ENCODE measurements at regions not wholly inside any gene's neighbourhood (a gene's known extent, or its start where the extent isn't known, plus 50 kb on each side); places are given as distances from the start of the nearest gene placed in this dataset.
"Not testable (repeated sequence)": the region's sequence is repeated elsewhere in the genome, so short reads cannot be mapped to it uniquely, and the experiment has no call there.

DNA sequence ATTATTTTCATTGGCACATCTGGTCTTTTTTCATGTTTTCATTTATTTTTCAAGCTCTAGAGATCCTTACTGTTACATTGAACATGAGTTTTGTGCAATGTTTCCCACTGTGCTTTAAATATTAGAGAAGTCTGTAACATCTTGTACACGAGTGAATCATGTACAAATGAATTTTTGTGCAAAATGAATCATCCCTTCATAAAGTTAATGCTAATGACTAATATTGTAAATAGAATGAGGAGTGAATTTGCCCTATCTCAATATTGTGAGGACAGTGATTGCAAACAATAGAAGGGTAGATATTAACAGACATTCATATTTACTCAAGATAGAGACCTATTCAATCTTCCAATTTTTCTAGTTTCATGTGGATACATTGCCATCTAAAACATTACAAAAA is 463.3 kb upstream of the FOXG1 start:
- Histone ChIP-seq H3K4me3 (no peak overlapping the region), H3K9ac (ENCODE audit: insufficient read depth in 1 of 2, low read length in 2 of 2) (no peak overlapping the region), H3K27me3 (ENCODE audit: control insufficient read depth in 3 of 3, insufficient read depth in 3 of 3, low read length in 2 of 3) (no peaks in the 10 kb centered on the region), H3K9me3 (ENCODE audit: control insufficient read depth in 4 of 4, insufficient read depth in 3 of 4, low read length in 3 of 4) (peaks cover 0 to 3% (median 1%) of the 10 kb centered on the region in 4 donors), H3K4me1 (ENCODE audit: control insufficient read depth in 5 of 5, insufficient read depth in 5 of 5, low read length in 5 of 5) (no peaks in the 10 kb centered on the region), H3K36me3 (ENCODE audit: control insufficient read depth in 4 of 4, insufficient read depth in 4 of 4, low read length in 4 of 4) (no peaks in the 10 kb centered on the region), H3K27ac (ENCODE audit: low read depth in 1 of 2, low read length in 1 of 2) (no peak overlapping the region)
- DNase-seq (no peak), ATAC-seq (ENCODE audit: insufficient read depth, low FRiP score) (no peak)
- TF ChIP-seq, protein P1, sequence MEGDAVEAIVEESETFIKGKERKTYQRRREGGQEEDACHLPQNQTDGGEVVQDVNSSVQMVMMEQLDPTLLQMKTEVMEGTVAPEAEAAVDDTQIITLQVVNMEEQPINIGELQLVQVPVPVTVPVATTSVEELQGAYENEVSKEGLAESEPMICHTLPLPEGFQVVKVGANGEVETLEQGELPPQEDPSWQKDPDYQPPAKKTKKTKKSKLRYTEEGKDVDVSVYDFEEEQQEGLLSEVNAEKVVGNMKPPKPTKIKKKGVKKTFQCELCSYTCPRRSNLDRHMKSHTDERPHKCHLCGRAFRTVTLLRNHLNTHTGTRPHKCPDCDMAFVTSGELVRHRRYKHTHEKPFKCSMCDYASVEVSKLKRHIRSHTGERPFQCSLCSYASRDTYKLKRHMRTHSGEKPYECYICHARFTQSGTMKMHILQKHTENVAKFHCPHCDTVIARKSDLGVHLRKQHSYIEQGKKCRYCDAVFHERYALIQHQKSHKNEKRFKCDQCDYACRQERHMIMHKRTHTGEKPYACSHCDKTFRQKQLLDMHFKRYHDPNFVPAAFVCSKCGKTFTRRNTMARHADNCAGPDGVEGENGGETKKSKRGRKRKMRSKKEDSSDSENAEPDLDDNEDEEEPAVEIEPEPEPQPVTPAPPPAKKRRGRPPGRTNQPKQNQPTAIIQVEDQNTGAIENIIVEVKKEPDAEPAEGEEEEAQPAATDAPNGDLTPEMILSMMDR (IDR thresholded peaks at IDR 0.05; ENCODE audit: control extremely low read depth, extremely low read depth): no peak
- WGBS, 2 donors: 57 to 67% methylated on average over 1 of the region's 1 CpG

DNA sequence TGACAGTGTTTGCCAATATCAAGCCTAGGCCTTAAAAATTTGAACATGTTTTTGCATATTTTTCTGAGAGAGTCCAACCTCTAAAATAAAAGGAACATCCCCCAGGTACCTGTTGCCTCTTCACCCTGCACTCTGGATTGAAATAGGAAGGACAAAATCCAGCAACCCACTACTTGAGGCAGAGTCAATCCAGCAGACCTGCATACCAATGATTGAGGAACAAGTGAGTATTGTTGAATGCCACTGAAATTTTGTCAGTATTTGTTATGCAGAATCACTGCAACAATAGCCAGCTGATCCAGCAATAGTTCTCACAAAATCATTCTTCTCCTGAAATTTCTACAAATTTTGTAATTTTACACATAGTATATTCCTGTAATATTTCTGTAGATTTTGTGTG is 460.6 kb upstream of the FOXG1 start:
- no peaks in the 10 kb centered on the region for H3K4me1 ChIP-seq (ENCODE audit: control insufficient read depth in 5 of 5, insufficient read depth in 5 of 5, low read length in 5 of 5)
- H3K36me3 ChIP-seq (ENCODE audit: control insufficient read depth in 4 of 4, insufficient read depth in 4 of 4, low read length in 4 of 4): no peaks in the 10 kb centered on the region
- H3K4me3 ChIP-seq: no peak overlapping the region
- no peak overlapping the region for H3K27ac ChIP-seq (ENCODE audit: low read depth in 1 of 2, low read length in 1 of 2)
- no peaks in the 10 kb centered on the region for H3K27me3 ChIP-seq (ENCODE audit: control insufficient read depth in 3 of 3, insufficient read depth in 3 of 3, low read length in 2 of 3)
- no peak for ATAC-seq (ENCODE audit: insufficient read depth, low FRiP score)
- H3K9me3 ChIP-seq (ENCODE audit: control insufficient read depth in 4 of 4, insufficient read depth in 3 of 4, low read length in 3 of 4): peaks cover 0 to 3% (median 1%) of the 10 kb centered on the region in 4 donors
- TF ChIP-seq, protein P1 (IDR thresholded peaks at IDR 0.05; ENCODE audit: control extremely low read depth, extremely low read depth): no peak
- no peak for DNase-seq
- no peak overlapping the region for H3K9ac ChIP-seq (ENCODE audit: insufficient read depth in 1 of 2, low read length in 2 of 2)

GRCh38 chr14:28307506-28307905 is 459.1 kb upstream of the FOXG1 start:
- no peak overlapping the region for H3K9ac ChIP-seq (ENCODE audit: insufficient read depth in 1 of 2, low read length in 2 of 2)
- no peak overlapping the region for H3K4me3 ChIP-seq
- TF ChIP-seq, protein P1 (IDR thresholded peaks at IDR 0.05; ENCODE audit: control extremely low read depth, extremely low read depth): no peak
- ATAC-seq (ENCODE audit: insufficient read depth, low FRiP score): no peak
- H3K27me3 ChIP-seq (ENCODE audit: control insufficient read depth in 3 of 3, insufficient read depth in 3 of 3, low read length in 2 of 3): no peaks in the 10 kb centered on the region
- H3K4me1 ChIP-seq (ENCODE audit: control insufficient read depth in 5 of 5, insufficient read depth in 5 of 5, low read length in 5 of 5): no peaks in the 10 kb centered on the region
- H3K9me3 ChIP-seq (ENCODE audit: control insufficient read depth in 4 of 4, insufficient read depth in 3 of 4, low read length in 3 of 4): peaks cover 0 to 2% (median 0%) of the 10 kb centered on the region in 4 donors
- WGBS, 2 donors: 79 to 85% methylated on average over 1 of the region's 1 CpG
- H3K36me3 ChIP-seq (ENCODE audit: control insufficient read depth in 4 of 4, insufficient read depth in 4 of 4, low read length in 4 of 4): no peaks in the 10 kb centered on the region
- no peak overlapping the region for H3K27ac ChIP-seq (ENCODE audit: low read depth in 1 of 2, low read length in 1 of 2)
- no peak for DNase-seq

DNA sequence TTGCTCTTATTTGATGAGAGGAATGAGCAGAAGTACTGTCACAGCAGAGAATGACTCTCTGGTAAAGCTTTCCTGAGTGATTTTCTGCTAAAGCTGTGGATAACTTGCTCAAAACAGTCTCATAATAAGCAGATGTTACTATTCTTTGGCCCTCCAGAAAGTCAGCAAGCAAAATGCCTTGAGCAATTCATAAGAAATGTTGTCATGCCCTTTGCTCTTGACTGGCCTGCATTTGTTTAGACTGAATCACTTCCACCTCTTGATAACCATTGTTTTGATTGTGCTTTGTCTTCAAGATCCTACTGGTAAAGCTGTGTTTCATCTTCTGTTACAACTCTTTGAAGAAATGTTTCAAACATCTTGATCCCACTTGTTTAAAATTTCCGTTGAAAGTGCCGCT is 457.9 kb upstream of the FOXG1 start:
- Histone ChIP-seq H3K9ac (ENCODE audit: insufficient read depth in 1 of 2, low read length in 2 of 2) (no peak overlapping the region), H3K9me3 (ENCODE audit: control insufficient read depth in 4 of 4, insufficient read depth in 3 of 4, low read length in 3 of 4) (peaks cover 0 to 2% (median 0%) of the 10 kb centered on the region in 4 donors), H3K36me3 (ENCODE audit: control insufficient read depth in 4 of 4, insufficient read depth in 4 of 4, low read length in 4 of 4) (no peaks in the 10 kb centered on the region), H3K4me3 (no peak overlapping the region), H3K27ac (ENCODE audit: low read depth in 1 of 2, low read length in 1 of 2) (no peak overlapping the region), H3K4me1 (ENCODE audit: control insufficient read depth in 5 of 5, insufficient read depth in 5 of 5, low read length in 5 of 5) (no peaks in the 10 kb centered on the region), H3K27me3 (ENCODE audit: control insufficient read depth in 3 of 3, insufficient read depth in 3 of 3, low read length in 2 of 3) (no peaks in the 10 kb centered on the region)
- ATAC-seq (ENCODE audit: insufficient read depth, low FRiP score) (no peak), DNase-seq (no peak)
- TF ChIP-seq, protein P1 (IDR thresholded peaks at IDR 0.05; ENCODE audit: control extremely low read depth, extremely low read depth): no peak
- 54 to 65% methylated on average over 2 of the region's 2 CpGs for WGBS, 2 donors

- H3K36me3 ChIP-seq (ENCODE audit: control insufficient read depth in 4 of 4, insufficient read depth in 4 of 4, low read length in 4 of 4); H3K9me3 ChIP-seq (ENCODE audit: control insufficient read depth in 4 of 4, insufficient read depth in 3 of 4, low read length in 3 of 4); H3K4me3 ChIP-seq; DNase-seq; ATAC-seq (ENCODE audit: insufficient read depth, low FRiP score); H3K4me1 ChIP-seq (ENCODE audit: control insufficient read depth in 5 of 5, insufficient read depth in 5 of 5, low read length in 5 of 5); H3K27me3 ChIP-seq (ENCODE audit: control insufficient read depth in 3 of 3, insufficient read depth in 3 of 3, low read length in 2 of 3); H3K9ac ChIP-seq (ENCODE audit: insufficient read depth in 1 of 2, low read length in 2 of 2); H3K27ac ChIP-seq (ENCODE audit: low read depth in 1 of 2, low read length in 1 of 2): not testable (repeated sequence)
- WGBS, 2 donors: 90 to 92% methylated on average over 32 of the region's 32 CpGs
These were observed 448.5 kb upstream of the FOXG1 start for GRCh38 chr14:28317890-28318675.

Data from lung (tissue), 11 donors.